PFSK-1 (cell line): ENCODE measurements at regions not wholly inside any gene's neighbourhood (a gene's known extent, or its start where the extent isn't known, plus 50 kb on each side); places are given as distances from the start of the nearest gene placed in this dataset.
A peak's percentile ranks its signal among the peaks of the same experiment; 100 is the strongest.

Source experiments
- FOXP2 ChIP-seq: optimal IDR thresholded peaks from 2 replicates; pipeline ENCODE3; 2011; ENCODE audit warnings: borderline replicate concordance, control low read depth, inconsistent platforms; ENCODE audit not compliant: insufficient read depth; ENCODE audit errors: extremely low read length, extremely low read depth
- POLR2AphosphoS5 ChIP-seq: IDR thresholded peaks from 2 replicates; pipeline ENCODE4 v1.6.1; 2012; ENCODE audit warnings: low read depth, mild to moderate bottlenecking, control low read depth, low read length, moderate library complexity
- REST ChIP-seq, 2 experiments: IDR thresholded peaks; 2 replicates each; pipeline versions ENCODE4 v1.6.1 to v1.8.0; 2011 to 2012; ENCODE audit warnings: low read depth in 2 of 2, low read length in 2 of 2, control low read depth in 1 of 2, inconsistent platforms in 1 of 2, mild to moderate bottlenecking in 1 of 2, moderate library complexity in 1 of 2; ENCODE audit not compliant: insufficient read depth in 1 of 2
- SIN3A ChIP-seq: IDR thresholded peaks from 2 replicates; pipeline ENCODE4 v1.6.1; 2012; ENCODE audit warnings: mild to moderate bottlenecking, low read length, moderate library complexity, borderline replicate concordance; ENCODE audit not compliant: insufficient read depth
- TAF1 ChIP-seq: IDR thresholded peaks from 2 replicates; pipeline ENCODE4 v1.6.1; 2012; ENCODE audit warnings: low read length, control low read depth, borderline replicate concordance; ENCODE audit not compliant: insufficient read depth

GRCh38 chr6:125611573-125612344 lies 137.7 kb upstream of the HEY2 start:
- TF ChIP-seq REST (IDR thresholded peaks at IDR 0.05; ENCODE audit: insufficient read depth in 1 of 2, low read depth in 2 of 2, low read length in 2 of 2), result no peak
- TF ChIP-seq POLR2AphosphoS5, result no peak
- no peak for TF ChIP-seq FOXP2
- TF ChIP-seq SIN3A, result no peak; the same call in 1 of the 2 replicates
- no peak for TF ChIP-seq TAF1

GRCh38 chr6:125612345-125612846 lies 137.0 kb upstream of the HEY2 start:
- TF ChIP-seq REST (IDR thresholded peaks at IDR 0.05; ENCODE audit: insufficient read depth in 1 of 2, low read depth in 2 of 2, low read length in 2 of 2), result 0 out of 4 replicates have a peak, but pooled peaks of 1 of the 2 experiments have one; percentile 14
- TF ChIP-seq TAF1, result no peak

GRCh38 chr6:125618629-125619028 lies 130.8 kb upstream of the HEY2 start:
- no peak for TF ChIP-seq FOXP2
- no peak for TF ChIP-seq POLR2AphosphoS5
- TF ChIP-seq SIN3A, result no peak
- no peak for TF ChIP-seq TAF1
- TF ChIP-seq REST (IDR thresholded peaks at IDR 0.05; ENCODE audit: insufficient read depth in 1 of 2, low read depth in 2 of 2, low read length in 2 of 2), result no peak

- TF ChIP-seq TAF1 (no peak), SIN3A (no peak), FOXP2 (no peak), REST (IDR thresholded peaks at IDR 0.05; ENCODE audit: insufficient read depth in 1 of 2, low read depth in 2 of 2, low read length in 2 of 2) (no peak), POLR2AphosphoS5 (no peak)
Measured at GRCh38 chr6:125623085-125623484, 126.3 kb upstream of the HEY2 start.
